ENCODE measurements at regions not wholly inside any gene's neighbourhood (a gene's known extent, or its start where the extent isn't known, plus 50 kb on each side); places are given as distances from the start of the nearest gene placed in this dataset.
"Not testable (repeated sequence)": the region's sequence is repeated elsewhere in the genome, so short reads cannot be mapped to it uniquely, and the experiment has no call there.

DNA sequence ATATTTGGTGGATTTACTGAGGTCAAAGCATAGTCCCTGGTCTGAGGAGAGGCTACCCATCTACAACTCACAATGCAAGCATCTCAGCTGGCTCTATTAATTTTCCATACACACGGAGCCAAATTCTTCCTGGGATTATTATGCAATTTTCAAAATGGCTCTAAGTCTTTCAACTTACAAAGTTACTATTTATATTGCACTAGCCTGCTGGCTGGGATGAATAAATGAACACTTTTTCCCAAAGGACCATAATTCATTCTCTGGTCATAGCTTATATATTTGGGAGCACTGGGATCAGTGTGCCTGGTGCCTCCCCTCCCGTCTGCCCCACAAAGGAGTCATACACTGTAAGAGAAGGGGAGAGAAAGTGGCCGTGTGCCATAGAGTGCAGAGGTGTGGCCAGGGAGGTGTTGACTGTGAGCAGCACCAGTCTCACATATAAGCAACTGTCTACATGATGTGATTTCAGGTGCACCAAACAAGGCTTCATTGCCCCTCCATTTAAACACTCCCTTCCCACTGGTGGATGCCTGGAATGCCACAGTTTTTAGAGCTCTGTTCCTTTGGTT is 88.6 kb downstream of the ZNF92 start:
- no peak for DNase-seq
- no peak for TF ChIP-seq EP300 (IDR thresholded peaks at IDR 0.05; ENCODE audit: low read depth)
- TF ChIP-seq, protein P1, sequence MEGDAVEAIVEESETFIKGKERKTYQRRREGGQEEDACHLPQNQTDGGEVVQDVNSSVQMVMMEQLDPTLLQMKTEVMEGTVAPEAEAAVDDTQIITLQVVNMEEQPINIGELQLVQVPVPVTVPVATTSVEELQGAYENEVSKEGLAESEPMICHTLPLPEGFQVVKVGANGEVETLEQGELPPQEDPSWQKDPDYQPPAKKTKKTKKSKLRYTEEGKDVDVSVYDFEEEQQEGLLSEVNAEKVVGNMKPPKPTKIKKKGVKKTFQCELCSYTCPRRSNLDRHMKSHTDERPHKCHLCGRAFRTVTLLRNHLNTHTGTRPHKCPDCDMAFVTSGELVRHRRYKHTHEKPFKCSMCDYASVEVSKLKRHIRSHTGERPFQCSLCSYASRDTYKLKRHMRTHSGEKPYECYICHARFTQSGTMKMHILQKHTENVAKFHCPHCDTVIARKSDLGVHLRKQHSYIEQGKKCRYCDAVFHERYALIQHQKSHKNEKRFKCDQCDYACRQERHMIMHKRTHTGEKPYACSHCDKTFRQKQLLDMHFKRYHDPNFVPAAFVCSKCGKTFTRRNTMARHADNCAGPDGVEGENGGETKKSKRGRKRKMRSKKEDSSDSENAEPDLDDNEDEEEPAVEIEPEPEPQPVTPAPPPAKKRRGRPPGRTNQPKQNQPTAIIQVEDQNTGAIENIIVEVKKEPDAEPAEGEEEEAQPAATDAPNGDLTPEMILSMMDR (IDR thresholded peaks at IDR 0.05) = no peak
- no peak for TF ChIP-seq POLR2AphosphoS5 (IDR thresholded peaks at IDR 0.05)
- no peak for TF ChIP-seq POLR2A (IDR thresholded peaks at IDR 0.05)
- no peak overlapping the region for H3K4me3 ChIP-seq
- no peaks in the 10 kb centered on the region for H3K36me3 ChIP-seq
- WGBS, 2 donors (ENCODE audit: low coverage in 1 of 2) = 43 to 54% methylated on average over 1 to 3 of the region's 3 CpGs
- no peaks in the 10 kb centered on the region for H3K4me1 ChIP-seq
- intact Hi-C loops (cut with DNase I; ENCODE audit: low total_unique reads) (no loop called here), in situ Hi-C loops (cut with MboI; ENCODE audit: low pct_ligation_motif_present in 1 of 4, low pct_unique_long_range_greater_than_20kb in 1 of 4, low sequenced_read_pairs in 3 of 4) (no loop called here)
- H3K27ac ChIP-seq = no peak overlapping the region
- H3K27me3 ChIP-seq = no peaks in the 10 kb centered on the region
- no peaks in the 10 kb centered on the region for H3K9me3 ChIP-seq

DNA sequence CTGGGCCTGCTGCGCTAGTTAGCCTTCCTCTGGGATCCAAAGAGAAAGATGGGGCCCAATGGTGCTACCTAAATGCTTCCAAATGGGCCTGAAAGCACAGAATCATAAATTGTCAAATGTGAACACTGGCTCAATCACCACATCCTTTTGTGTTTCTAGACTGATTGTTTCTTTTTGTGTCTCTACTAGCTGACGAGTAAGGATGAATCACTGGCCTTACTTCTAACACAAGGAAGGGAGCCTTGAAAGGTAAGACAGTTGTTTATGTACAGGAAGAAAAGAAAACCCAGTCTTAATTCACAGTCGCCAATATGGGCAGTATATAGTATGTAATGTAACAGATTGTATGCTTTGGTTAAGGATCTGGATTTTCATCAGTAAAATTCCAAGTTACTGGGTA is 89.5 kb downstream of the ZNF92 start:
- no peak overlapping the region for H3K4me3 ChIP-seq
- no peak for DNase-seq
- H3K9me3 ChIP-seq = no peaks in the 10 kb centered on the region
- in situ Hi-C loops (cut with MboI; ENCODE audit: low pct_ligation_motif_present in 1 of 4, low pct_unique_long_range_greater_than_20kb in 1 of 4, low sequenced_read_pairs in 3 of 4) = no loop called here
- no peaks in the 10 kb centered on the region for H3K27me3 ChIP-seq
- intact Hi-C loops (cut with DNase I; ENCODE audit: low total_unique reads) = no loop called here
- H3K36me3 ChIP-seq = no peaks in the 10 kb centered on the region
- no peak overlapping the region for H3K27ac ChIP-seq
- TF ChIP-seq, protein P1 (IDR thresholded peaks at IDR 0.05) = no peak
- TF ChIP-seq EP300 (IDR thresholded peaks at IDR 0.05; ENCODE audit: low read depth) (no peak), POLR2A (IDR thresholded peaks at IDR 0.05) (no peak), POLR2AphosphoS5 (IDR thresholded peaks at IDR 0.05) (no peak)
- 86 to 94% methylated on average over 3 of the region's 3 CpGs for WGBS, 2 donors (ENCODE audit: low coverage in 1 of 2)
- no peaks in the 10 kb centered on the region for H3K4me1 ChIP-seq

DNA sequence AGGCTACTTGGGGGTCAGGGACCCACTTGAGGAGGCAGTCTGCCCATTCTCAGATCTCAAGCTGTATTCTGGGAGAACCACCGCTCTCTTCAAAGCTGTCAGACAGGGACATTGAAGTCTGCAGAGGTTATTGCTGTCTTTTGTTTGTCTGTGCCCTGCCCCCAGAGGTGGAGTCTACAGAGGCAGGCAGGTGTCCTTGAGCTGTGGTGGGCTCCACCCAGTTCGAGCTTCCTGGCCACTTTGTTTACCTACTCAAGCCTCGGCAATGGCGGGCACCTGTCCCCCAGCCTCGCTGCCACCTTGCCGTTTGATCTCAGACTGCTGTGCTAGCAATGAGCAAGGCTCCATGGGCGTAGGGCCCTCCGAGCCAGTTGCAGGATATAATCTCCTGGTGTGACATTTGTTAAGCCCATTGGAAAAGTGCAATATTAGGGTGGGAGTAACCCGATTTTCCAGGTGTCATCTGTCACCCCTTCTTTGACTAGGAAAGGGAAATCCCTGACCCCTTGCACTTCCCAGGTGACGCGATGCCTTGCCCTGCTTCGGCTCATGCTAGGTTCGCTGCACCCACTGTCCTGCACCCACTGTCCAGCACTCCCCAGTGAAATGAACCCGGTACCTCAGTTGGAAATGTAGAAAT is 96.4 kb downstream of the ZNF92 start:
- H3K4me3 ChIP-seq; H3K36me3 ChIP-seq; H3K27ac ChIP-seq; H3K9me3 ChIP-seq; DNase-seq; H3K27me3 ChIP-seq; in situ Hi-C loops (cut with MboI; ENCODE audit: low pct_ligation_motif_present in 1 of 4, low pct_unique_long_range_greater_than_20kb in 1 of 4, low sequenced_read_pairs in 3 of 4); intact Hi-C loops (cut with DNase I; ENCODE audit: low total_unique reads); H3K4me1 ChIP-seq: not testable (repeated sequence)
- 74 to 98% methylated on average over 5 to 13 of the region's 14 CpGs for WGBS, 2 donors (ENCODE audit: low coverage in 1 of 2)

DNA sequence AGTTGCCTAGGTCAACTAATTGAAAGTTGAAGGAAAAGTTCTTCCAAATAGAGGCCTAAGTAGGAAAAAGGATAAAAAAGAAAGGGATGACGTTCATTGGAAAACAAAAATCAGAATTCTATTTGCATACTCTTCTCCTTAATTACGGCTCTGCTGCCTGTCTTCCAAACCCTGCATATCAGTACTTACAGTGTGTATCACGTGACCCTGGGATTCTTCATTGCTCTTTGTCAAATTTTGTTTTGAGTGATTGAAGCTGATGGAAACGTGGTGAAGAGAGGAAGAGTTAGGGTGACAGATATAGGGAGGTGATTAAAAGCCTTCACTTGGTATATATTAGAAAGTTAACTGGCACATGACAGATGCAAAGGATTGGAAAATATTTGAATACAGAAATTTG is 97.9 kb downstream of the ZNF92 start:
- intact Hi-C loops (cut with DNase I; ENCODE audit: low total_unique reads) (no loop called here), in situ Hi-C loops (cut with MboI; ENCODE audit: low pct_ligation_motif_present in 1 of 4, low pct_unique_long_range_greater_than_20kb in 1 of 4, low sequenced_read_pairs in 3 of 4) (no loop called here)
- H3K36me3 ChIP-seq = no peaks in the 10 kb centered on the region
- WGBS, 2 donors (ENCODE audit: low coverage in 1 of 2) = 72% methylated on average over 4 of the region's 4 CpGs
- no peak overlapping the region for H3K4me3 ChIP-seq
- H3K4me1 ChIP-seq = no peaks in the 10 kb centered on the region
- TF ChIP-seq, protein P1 (IDR thresholded peaks at IDR 0.05) = no peak
- TF ChIP-seq POLR2AphosphoS5 (IDR thresholded peaks at IDR 0.05) (no peak), POLR2A (IDR thresholded peaks at IDR 0.05) (no peak)
- no peak for DNase-seq
- no peak overlapping the region for H3K27ac ChIP-seq
- no peaks in the 10 kb centered on the region for H3K27me3 ChIP-seq
- H3K9me3 ChIP-seq = no peaks in the 10 kb centered on the region

Measured in transverse colon (tissue), 4 donors.